DMS53 treated with DMSO at 0.1 percent for 48 hours (cell line): ENCODE measurements at regions not wholly inside any gene's neighbourhood (a gene's known extent, or its start where the extent isn't known, plus 50 kb on each side); places are given as distances from the start of the nearest gene placed in this dataset.

Experiments
- DNase-seq: peaks from one replicate; lab custom pipeline; 2025; ENCODE audit not compliant: unreplicated experiment; lab: John Stamatoyannopoulos, UW

- no peak for DNase-seq
These were observed 1105.3 kb upstream of the LCORL start for GRCh38 chr4:19126903-19127302.

- DNase-seq: no peak
These were observed 1102.1 kb upstream of the LCORL start for GRCh38 chr4:19123681-19124080.

- no peak for DNase-seq
These were observed 1098.5 kb upstream of the LCORL start for GRCh38 chr4:19119904-19120560.

GRCh38 chr4:19117022-19117421 is 1095.5 kb upstream of the LCORL start:
- no peak for DNase-seq

- no peak for DNase-seq
These were observed 1082.6 kb upstream of the LCORL start for GRCh38 chr4:19104176-19104575.

GRCh38 chr4:19095491-19096046 is 1074.0 kb upstream of the LCORL start:
- no peak for DNase-seq

GRCh38 chr4:19093951-19094350 is 1072.4 kb upstream of the LCORL start:
- no peak for DNase-seq

- no peak for DNase-seq
These were observed 1071.2 kb upstream of the LCORL start for GRCh38 chr4:19092797-19093196.

- no peak for DNase-seq
These were observed 1052.5 kb upstream of the LCORL start for GRCh38 chr4:19074036-19074435.

- DNase-seq: no peak
These were observed 1042.1 kb upstream of the LCORL start for GRCh38 chr4:19063662-19064061.

- DNase-seq: no peak
These were observed 1033.4 kb upstream of the LCORL start for GRCh38 chr4:19054916-19055315.

GRCh38 chr4:19051831-19052230 is 1030.3 kb upstream of the LCORL start:
- no peak for DNase-seq

GRCh38 chr4:19047279-19047880 is 1025.8 kb upstream of the LCORL start:
- no peak for DNase-seq

GRCh38 chr4:19039816-19040215 is 1018.3 kb upstream of the LCORL start:
- DNase-seq: no peak

- no peak for DNase-seq
These were observed 1016.7 kb upstream of the LCORL start for GRCh38 chr4:19038231-19038630.

GRCh38 chr4:19033816-19034733 is 1012.5 kb upstream of the LCORL start:
- no peak for DNase-seq

GRCh38 chr4:19030536-19030935 is 1009.0 kb upstream of the LCORL start:
- DNase-seq: no peak

GRCh38 chr4:19030048-19030447 is 1008.5 kb upstream of the LCORL start:
- no peak for DNase-seq

GRCh38 chr4:19026281-19026680 is 1004.7 kb upstream of the LCORL start:
- no peak for DNase-seq

GRCh38 chr4:19025031-19025430 is 1003.5 kb upstream of the LCORL start:
- DNase-seq: no peak

- no peak for DNase-seq
These were observed 1002.5 kb upstream of the LCORL start for GRCh38 chr4:19024047-19024446.

- no peak for DNase-seq
These were observed 1000.1 kb upstream of the LCORL start for GRCh38 chr4:19021617-19022016.
